OCI-LY7 (cell line): ENCODE measurements at regions not wholly inside any gene's neighbourhood (a gene's known extent, or its start where the extent isn't known, plus 50 kb on each side); places are given as distances from the start of the nearest gene placed in this dataset.

Source experiments
- EZH2phosphoT487 ChIP-seq: fragments of 200-600 bp; sonication (generic); IDR thresholded peaks from 2 replicates; pipeline ENCODE4 v1.6.1; 2018; ENCODE audit warnings: low read depth, borderline replicate concordance, mild to moderate bottlenecking, mixed run types, antibody characterized with exemption, low read length, moderate library complexity, mixed read lengths
- TF ChIP-seq, protein P1 (sequence below): fragments of 200-600 bp; sonication (generic); conservative IDR thresholded peaks from 2 replicates; pipeline ENCODE4 v1.5.1; 2014; ENCODE audit warnings: mild to moderate bottlenecking, antibody characterized with exemption, low read length, moderate library complexity, mixed read lengths

DNA sequence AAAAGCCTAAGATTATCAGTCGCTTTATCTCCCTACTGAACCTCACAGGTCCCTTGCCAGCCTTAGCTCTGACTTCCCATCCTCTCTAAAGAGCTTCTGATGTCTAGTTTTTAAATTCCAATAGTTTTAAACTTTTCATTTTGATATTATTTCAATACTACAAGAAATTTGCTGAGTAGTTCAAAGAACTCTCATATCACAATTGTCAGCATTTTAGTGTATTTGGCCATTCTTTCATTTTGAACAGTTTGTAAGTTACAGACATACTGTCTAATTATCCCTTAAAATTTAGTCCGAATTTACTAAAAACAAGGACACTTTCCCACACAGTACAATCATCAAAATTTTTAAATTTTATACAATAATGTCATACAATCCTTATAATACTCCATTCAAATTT, 666.8 kb upstream of the SETBP1 start:
- TF ChIP-seq, protein P1, sequence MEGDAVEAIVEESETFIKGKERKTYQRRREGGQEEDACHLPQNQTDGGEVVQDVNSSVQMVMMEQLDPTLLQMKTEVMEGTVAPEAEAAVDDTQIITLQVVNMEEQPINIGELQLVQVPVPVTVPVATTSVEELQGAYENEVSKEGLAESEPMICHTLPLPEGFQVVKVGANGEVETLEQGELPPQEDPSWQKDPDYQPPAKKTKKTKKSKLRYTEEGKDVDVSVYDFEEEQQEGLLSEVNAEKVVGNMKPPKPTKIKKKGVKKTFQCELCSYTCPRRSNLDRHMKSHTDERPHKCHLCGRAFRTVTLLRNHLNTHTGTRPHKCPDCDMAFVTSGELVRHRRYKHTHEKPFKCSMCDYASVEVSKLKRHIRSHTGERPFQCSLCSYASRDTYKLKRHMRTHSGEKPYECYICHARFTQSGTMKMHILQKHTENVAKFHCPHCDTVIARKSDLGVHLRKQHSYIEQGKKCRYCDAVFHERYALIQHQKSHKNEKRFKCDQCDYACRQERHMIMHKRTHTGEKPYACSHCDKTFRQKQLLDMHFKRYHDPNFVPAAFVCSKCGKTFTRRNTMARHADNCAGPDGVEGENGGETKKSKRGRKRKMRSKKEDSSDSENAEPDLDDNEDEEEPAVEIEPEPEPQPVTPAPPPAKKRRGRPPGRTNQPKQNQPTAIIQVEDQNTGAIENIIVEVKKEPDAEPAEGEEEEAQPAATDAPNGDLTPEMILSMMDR, result no peak
- no peak for TF ChIP-seq EZH2phosphoT487
